RCC 7860 (cell line): ENCODE measurements at regions not wholly inside any gene's neighbourhood (a gene's known extent, or its start where the extent isn't known, plus 50 kb on each side); places are given as distances from the start of the nearest gene placed in this dataset.

Experiments used
- DNase-seq: peaks from one replicate; pipeline ENCODE4 v3.0.0-alpha.2; 2015; ENCODE audit warnings: low spot score
- FAIRE-seq: peaks from 2 replicates; lab custom pipeline; 2012; peaks lifted over from hg19 to GRCh38; lab: Jason Lieb, UNC

DNA sequence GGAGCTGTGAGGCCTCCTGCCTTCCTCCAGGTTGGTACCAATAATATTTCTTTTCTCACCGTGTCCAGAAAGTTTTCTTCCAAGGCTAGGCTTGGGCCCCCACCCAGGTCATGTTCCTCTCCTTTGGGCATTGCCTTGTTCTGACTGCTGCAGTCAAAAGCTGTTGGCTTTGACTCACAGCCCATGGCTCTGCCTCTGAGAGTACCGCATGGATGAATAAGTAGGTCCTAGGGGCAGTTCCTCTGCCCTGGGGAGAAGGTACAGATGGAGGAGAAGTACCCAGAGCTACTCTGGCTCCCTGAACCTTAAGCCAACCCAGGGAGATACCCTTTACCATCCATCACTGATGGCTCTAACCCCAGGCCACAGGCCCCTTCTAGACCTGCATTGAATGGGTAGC lies 115.0 kb downstream of the NAV1 start:
- FAIRE-seq: no peak

DNA sequence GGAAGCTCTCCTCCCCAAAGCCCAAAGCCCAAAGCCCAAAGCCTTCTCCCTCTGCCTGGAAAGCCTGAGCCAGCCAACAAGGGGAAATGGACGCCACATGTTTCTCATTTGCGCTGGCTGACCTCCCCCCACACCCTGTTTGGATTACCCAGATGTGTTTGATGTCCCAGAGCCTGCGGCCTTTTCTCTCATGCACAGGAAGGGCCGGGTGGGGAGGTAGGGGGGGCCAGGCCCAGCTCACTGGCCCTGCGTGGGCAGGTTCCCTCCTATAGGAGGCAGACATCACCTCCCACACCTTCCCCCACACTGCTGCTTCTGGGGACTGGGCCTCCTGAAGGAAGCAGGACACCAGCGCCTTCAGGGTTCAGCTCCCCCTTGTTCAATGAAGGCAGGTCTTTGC lies 116.3 kb downstream of the NAV1 start:
- DNase-seq (no peak), FAIRE-seq (no peak)

More for the DNA sequence above, 115.0 kb downstream of the NAV1 start:
- DNase-seq: no peak

DNA sequence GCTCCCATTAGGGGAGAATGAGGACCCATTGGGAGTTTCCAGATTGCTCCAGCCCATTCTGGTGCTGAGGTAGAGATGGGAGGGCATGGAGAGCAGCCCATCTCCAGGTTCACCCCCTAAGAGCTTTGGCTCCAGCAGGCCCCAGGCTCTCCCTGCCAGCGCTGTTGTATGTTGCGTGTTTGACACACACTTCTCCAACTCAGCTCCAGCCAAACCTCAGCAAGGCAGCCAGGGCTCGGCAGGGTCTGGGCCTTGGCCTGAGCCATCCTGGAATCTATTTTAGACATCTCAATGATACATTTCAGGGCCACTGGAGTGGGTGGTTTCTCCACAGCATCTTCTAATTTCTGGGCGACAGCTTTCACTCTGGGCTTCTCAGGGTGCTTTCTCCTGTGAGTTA lies 117.0 kb downstream of the NAV1 start:
- FAIRE-seq: no peak
- no peak for DNase-seq

GRCh38 chr1:201656311-201657032 lies 117.5 kb downstream of the NAV1 start:
- no peak for DNase-seq
- no peak for FAIRE-seq

- DNase-seq (no peak), FAIRE-seq (no peak)
Observed at GRCh38 chr1:201659572-201659971, 120.6 kb downstream of the NAV1 start.

DNA sequence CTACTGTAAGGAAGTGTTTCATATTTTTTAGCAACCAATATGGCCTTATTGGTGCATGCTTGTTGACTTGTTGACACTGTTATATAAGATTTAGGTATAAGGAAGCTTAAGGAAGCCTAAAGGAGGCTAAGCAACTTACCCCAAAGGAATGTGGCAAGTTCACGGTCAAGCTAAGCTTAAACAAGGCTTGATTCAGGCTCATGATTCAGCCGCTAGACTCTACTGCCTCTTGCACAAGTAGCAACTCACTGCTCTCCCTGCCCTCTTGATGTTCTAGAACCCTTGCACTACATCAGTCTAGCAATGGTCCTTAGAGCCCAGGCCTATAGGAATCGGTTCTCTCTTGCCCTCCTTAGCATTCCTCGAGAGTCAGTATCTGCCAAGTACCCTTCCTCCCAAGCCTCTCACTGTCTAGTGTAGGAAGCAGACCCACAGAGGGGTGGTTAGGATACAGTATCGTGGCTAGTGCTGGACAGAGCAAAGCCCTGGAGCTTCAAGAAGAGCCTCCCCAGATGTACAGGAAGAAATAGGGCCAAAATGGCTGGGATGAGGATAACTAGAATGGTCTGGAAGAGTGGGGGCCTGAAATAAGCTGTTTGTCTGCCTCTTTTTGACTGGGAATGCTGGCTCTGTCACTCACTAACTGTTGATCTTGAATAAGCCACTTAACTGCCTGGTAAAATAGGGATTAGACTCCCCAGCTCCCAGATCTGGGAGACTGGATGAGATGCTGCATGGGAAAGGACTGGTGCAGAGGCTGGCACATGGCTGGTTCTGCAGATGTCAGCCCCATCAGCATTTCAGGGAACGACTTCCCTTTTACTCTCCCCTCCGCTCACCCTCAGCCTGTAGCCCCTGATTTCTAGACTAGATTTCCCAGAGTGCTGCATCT lies 122.2 kb downstream of the NAV1 start:
- no peak for DNase-seq
- no peak for FAIRE-seq

- DNase-seq (no peak), FAIRE-seq (no peak)
Observed at GRCh38 chr1:201661823-201662359, 123.0 kb downstream of the NAV1 start.

DNA sequence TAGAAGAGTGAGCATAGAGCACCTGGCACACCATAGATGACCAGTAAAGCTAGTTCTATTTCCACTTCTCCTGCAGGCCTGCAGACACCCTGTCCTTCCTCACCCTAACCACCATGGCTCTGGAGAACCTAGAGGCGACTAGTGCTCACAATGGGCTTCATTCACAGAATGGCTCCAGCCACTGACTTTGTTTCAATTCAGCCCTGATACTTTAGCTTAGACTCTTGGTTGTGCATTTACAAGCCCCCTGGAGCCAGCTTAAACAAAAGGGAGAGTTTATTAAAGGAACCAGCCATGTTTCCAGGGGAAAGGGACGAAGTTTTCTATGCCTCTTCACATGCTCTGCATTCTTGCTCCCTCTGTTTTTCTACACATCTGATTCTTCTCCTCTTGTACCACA lies 123.7 kb downstream of the NAV1 start:
- DNase-seq: no peak
- no peak for FAIRE-seq

DNA sequence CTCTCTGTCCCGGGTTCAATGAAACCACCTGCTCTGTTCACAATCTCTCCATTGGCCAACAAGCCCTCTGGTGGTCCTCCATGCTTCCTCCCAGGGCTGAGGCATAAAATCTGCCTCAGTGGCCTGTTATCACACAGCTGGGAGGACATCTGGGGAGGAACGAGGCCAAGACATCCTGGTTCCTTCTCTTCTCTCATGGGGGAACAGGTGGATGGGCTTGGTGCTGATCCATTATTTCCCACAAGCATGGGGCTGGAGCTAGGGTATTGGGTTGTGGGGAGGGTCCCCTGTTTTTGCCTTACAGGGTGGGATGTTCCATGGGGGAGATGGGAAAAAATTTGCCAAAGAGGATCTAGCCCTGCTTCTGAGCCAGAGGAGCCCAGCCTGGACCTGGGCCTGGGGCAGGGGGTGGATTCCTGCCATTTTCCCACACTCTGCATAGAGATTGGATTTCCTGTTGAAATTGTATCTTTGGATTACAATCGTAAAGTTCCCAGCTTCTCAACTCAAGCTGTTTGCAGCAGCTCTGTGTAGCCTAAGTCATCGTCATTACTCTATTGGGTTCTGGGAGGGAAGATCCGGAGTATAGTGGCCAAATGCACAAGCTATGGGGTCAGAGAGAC lies 124.7 kb downstream of the NAV1 start:
- no peak for DNase-seq
- FAIRE-seq: no peak

DNA sequence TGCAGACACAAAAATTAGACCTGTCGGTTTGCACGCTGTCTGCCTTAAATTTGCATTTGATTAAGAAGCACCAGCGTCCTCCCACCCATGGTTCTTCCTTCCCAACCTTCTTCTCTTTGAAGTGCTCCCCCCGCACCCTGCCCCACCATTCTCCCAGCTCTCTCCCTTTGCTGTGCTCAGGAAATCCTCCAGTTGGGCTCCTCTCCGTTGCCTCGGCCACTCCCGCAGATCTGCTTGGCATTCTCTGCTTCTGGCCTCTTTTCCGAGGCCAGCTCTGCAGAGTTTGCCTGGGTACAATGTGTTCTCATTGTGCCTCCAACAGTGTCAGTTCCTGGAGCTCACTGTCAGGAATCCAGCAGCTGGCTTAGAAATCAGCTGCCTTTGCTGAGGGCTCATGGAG lies 126.1 kb downstream of the NAV1 start:
- no peak for FAIRE-seq

GRCh38 chr1:201666102-201666501 lies 127.2 kb downstream of the NAV1 start:
- DNase-seq (no peak), FAIRE-seq (no peak)

More for the DNA sequence above, 126.1 kb downstream of the NAV1 start:
- no peak for DNase-seq

GRCh38 chr1:201666645-201667044 lies 127.7 kb downstream of the NAV1 start:
- FAIRE-seq: no peak
- no peak for DNase-seq

- no peak for DNase-seq
- no peak for FAIRE-seq
Observed at GRCh38 chr1:201667479-201667878, 128.6 kb downstream of the NAV1 start.

DNA sequence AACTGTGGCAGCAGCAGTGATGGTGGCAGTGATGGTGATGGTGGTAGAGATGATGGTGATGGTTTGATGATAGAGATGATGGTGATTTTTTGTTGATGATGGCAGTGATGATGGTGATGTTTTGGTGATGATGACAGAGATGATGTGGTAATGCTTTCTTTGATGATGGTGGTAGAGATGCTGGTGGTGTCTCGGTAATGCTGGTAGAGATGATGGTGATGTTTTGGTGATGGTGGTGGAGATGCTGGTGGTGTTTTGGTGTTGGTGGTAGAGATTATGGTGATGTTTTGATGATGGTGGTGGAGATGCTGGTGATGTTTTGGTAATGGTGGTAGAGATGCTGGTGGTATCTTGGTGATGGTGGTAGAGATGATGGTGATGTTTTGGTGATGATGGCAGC lies 131.6 kb downstream of the NAV1 start:
- DNase-seq (no peak), FAIRE-seq (no peak)

GRCh38 chr1:201672685-201673084 lies 133.8 kb downstream of the NAV1 start:
- no peak for FAIRE-seq
- DNase-seq: no peak

GRCh38 chr1:201673093-201673492 lies 134.2 kb downstream of the NAV1 start:
- no peak for DNase-seq
- no peak for FAIRE-seq

DNA sequence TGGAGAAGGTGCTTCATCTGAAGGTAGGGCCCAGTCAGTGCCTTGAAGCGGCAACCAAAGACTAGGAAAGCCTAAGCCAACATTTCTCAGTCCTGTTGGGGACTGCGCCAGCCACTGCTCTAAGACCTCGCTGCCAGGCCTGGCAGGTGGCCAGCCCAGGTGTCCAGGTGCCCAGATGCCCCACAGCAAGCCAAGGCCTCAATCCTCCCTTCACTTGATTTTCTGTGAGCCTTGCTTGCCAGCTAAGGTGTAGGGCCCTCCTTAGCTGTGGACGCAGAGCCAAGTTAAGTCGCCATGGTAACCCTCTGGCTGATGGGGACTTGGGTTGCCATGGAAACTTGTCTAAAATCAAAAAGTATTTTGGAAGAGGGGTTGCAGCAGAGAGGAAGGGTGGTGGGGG lies 135.0 kb downstream of the NAV1 start:
- FAIRE-seq (no peak), DNase-seq (no peak)

DNA sequence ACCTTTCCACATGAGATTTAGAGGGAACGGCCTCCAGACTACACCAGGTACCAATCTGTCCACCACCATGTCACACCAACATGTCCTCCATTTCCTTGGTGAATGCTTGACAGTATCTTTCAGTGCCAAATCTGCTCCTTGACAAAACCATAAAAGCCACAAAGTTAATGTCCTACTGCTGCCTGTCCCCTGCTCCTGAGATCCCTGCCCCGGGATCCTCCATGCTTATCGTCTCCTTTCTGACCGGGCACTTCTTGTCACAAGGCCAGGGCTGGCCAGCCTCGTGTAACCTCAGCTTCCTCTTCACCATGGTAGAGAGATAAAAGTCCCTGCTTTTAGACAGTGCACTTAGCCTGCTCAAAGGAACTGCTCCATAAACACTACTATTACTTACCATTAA lies 136.2 kb downstream of the NAV1 start:
- FAIRE-seq (peak; percentile 99), DNase-seq (peak; percentile 89)

DNA sequence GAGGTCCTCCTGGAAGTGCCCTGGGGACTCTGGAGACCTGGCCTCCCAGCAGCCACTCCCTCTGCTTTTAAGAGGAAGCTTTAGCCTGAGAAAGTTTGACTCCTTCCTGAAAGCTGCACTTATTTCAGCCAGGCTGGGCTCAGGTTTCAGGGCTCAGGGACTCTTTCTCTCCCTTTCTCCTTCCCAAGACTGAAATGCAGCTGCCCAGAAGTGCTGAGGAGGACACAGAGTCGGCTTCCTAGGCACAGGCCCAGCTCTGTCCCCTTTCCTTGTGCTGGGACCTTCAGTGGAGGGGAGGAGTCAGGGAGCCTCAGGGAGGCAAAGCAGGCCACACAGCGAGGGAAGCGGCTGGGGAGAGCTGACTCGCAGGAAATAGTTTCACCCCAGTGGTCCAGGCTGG lies 137.3 kb downstream of the NAV1 start:
- peak; percentile 36 for DNase-seq
- no peak for FAIRE-seq

GRCh38 chr1:201676641-201677040 lies 137.7 kb downstream of the NAV1 start:
- no peak for FAIRE-seq
- DNase-seq: no peak
